ENCODE measurements at regions not wholly inside any gene's neighbourhood (a gene's known extent, or its start where the extent isn't known, plus 50 kb on each side); places are given as distances from the start of the nearest gene placed in this dataset.

DNA sequence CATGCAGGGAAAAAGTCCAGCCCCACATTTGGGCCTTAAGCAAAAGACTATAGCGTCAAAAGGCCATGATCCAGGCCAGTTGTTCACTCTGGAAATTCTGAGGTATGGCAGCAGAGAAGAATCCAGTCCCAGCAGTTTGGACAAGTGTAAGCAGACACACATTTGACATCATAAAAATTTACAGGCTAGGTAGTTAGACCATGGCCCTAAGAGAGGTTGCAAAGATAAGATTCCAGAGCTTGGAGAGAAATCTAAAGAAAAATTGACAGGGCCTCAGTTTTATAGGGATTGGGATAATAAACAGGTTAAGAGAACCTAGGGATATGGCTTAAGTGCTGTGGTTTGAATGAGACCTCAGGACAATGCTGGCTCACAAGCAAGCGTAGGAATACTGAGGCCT lies 884.4 kb upstream of the SORCS1 start:
- TF ChIP-seq, protein P1, sequence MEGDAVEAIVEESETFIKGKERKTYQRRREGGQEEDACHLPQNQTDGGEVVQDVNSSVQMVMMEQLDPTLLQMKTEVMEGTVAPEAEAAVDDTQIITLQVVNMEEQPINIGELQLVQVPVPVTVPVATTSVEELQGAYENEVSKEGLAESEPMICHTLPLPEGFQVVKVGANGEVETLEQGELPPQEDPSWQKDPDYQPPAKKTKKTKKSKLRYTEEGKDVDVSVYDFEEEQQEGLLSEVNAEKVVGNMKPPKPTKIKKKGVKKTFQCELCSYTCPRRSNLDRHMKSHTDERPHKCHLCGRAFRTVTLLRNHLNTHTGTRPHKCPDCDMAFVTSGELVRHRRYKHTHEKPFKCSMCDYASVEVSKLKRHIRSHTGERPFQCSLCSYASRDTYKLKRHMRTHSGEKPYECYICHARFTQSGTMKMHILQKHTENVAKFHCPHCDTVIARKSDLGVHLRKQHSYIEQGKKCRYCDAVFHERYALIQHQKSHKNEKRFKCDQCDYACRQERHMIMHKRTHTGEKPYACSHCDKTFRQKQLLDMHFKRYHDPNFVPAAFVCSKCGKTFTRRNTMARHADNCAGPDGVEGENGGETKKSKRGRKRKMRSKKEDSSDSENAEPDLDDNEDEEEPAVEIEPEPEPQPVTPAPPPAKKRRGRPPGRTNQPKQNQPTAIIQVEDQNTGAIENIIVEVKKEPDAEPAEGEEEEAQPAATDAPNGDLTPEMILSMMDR (IDR thresholded peaks at IDR 0.05), result no peak
- TF ChIP-seq POLR2A (IDR thresholded peaks at IDR 0.05), result no peak

All from testis (tissue), 2 donors.